Immature natural killer cell (primary cell): ENCODE measurements at regions not wholly inside any gene's neighbourhood (a gene's known extent, or its start where the extent isn't known, plus 50 kb on each side); places are given as distances from the start of the nearest gene placed in this dataset.

Experiments used
- DNase-seq, 3 donors: peaks; one replicate each; pipeline ENCODE4 v3.0.0; 2022; ENCODE audit warnings: mixed read lengths in 1 of 3
- H3K27ac Mint-ChIP-seq, 6 donors: one replicate each; pipeline ENCODE4 v1.8.0; 2020; ENCODE audit warnings: mixed read lengths in 6 of 6, mild to moderate bottlenecking in 5 of 6, inconsistent platforms in 4 of 6, moderate library complexity in 3 of 6
- H3K27me3 Mint-ChIP-seq, 3 donors: one replicate each; pipeline ENCODE4 v1.8.0; 2020 to 2021; ENCODE audit warnings: low read depth in 3 of 3, mild to moderate bottlenecking in 3 of 3, mixed read lengths in 3 of 3, moderate library complexity in 3 of 3, inconsistent platforms in 1 of 3
- H3K36me3 Mint-ChIP-seq, 3 donors: one replicate each; pipeline ENCODE4 v1.8.0; 2020; ENCODE audit warnings: mixed read lengths in 3 of 3, inconsistent platforms in 2 of 3, mild to moderate bottlenecking in 2 of 3
- H3K4me1 Mint-ChIP-seq, 2 donors: one replicate each; pipeline ENCODE4 v1.8.0; 2020; ENCODE audit warnings: inconsistent platforms in 2 of 2, mild to moderate bottlenecking in 2 of 2, mixed read lengths in 2 of 2, moderate library complexity in 1 of 2
- H3K4me3 Mint-ChIP-seq, 5 donors: one replicate each; pipeline ENCODE4 v1.8.0; 2020; ENCODE audit warnings: mild to moderate bottlenecking in 5 of 5, mixed read lengths in 5 of 5, inconsistent platforms in 3 of 5, moderate library complexity in 3 of 5
- H3K9me3 Mint-ChIP-seq, 6 donors: one replicate each; pipeline ENCODE4 v1.8.0; 2020; ENCODE audit warnings: mild to moderate bottlenecking in 6 of 6, mixed read lengths in 6 of 6, inconsistent platforms in 4 of 6, moderate library complexity in 3 of 6

DNA sequence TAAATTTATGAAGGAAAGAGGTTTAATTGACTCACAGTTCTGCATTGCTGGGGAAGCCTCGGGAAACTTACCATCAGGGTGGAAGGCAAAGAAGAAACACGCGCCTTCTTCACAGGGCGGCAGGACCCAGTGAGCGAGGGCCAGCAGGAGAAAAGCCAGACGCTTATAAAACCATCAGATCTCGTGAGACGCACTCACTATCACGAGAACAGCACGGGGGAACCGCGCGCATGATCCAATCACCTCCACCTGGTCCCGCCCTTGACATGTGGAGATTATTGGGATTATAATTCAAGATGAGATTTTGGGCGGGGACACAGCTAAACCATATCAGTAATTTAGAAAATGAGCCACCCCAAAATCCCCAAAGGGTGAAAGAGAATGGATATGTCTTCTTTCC lies 187.1 kb downstream of the RAP2A start:
- no peak overlapping the region for H3K27ac Mint-ChIP-seq
- no peak for DNase-seq
- H3K9me3 Mint-ChIP-seq, result peaks cover 0 to 2% (median 0%) of the 10 kb centered on the region in 6 donors
- H3K4me3 Mint-ChIP-seq, result no peak overlapping the region
- no peaks in the 10 kb centered on the region for H3K36me3 Mint-ChIP-seq
- H3K27me3 Mint-ChIP-seq, result peaks cover 0 to 2% (median 1%) of the 10 kb centered on the region in 3 donors
- H3K4me1 Mint-ChIP-seq, result peaks cover 0 to 1% of the 10 kb centered on the region in 2 donors

- no peak overlapping the region for H3K27ac Mint-ChIP-seq
- H3K4me1 Mint-ChIP-seq, result peaks cover 0 to 1% of the 10 kb centered on the region in 2 donors
- peaks cover 0 to 2% (median 1%) of the 10 kb centered on the region in 3 donors for H3K27me3 Mint-ChIP-seq
- peaks cover 0 to 2% (median 0%) of the 10 kb centered on the region in 6 donors for H3K9me3 Mint-ChIP-seq
- H3K4me3 Mint-ChIP-seq, result no peak overlapping the region
- no peaks in the 10 kb centered on the region for H3K36me3 Mint-ChIP-seq
- no peak for DNase-seq
These were observed 187.7 kb downstream of the RAP2A start for GRCh38 chr13:97621631-97622030.

DNA sequence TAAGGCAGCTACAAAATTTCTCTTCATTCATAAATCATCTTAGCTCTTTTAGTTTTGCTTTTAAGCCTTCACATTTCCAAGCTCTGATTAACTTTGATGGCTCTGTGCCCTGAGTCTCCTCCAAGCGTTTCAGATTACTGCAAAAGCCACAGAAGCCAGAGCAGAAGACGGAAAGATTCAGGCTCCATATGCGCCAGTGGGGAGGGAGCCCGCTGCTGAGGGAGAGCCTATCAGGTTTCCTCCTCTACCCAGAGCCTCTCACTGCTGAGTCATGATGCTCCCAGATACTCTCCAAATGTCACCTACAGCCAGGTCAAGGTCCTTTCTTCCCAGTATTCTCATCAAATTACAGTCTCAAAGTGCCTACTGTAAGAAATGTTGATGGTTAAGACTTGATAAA lies 193.6 kb downstream of the RAP2A start:
- Mint-ChIP-seq H3K27me3 (peaks cover 0 to 1% (median 0%) of the 10 kb centered on the region in 3 donors), H3K9me3 (peaks cover 0 to 6% (median 0%) of the 10 kb centered on the region in 6 donors), H3K36me3 (no peaks in the 10 kb centered on the region), H3K4me1 (no peaks in the 10 kb centered on the region), H3K27ac (no peak overlapping the region), H3K4me3 (no peak overlapping the region)
- DNase-seq, result no peak

- peaks cover 0 to 1% (median 0%) of the 10 kb centered on the region in 3 donors for H3K27me3 Mint-ChIP-seq
- no peak overlapping the region for H3K4me3 Mint-ChIP-seq
- no peak for DNase-seq
- no peaks in the 10 kb centered on the region for H3K4me1 Mint-ChIP-seq
- no peak overlapping the region for H3K27ac Mint-ChIP-seq
- peaks cover 0 to 4% (median 0%) of the 10 kb centered on the region in 6 donors for H3K9me3 Mint-ChIP-seq
- no peaks in the 10 kb centered on the region for H3K36me3 Mint-ChIP-seq
These were observed 195.8 kb downstream of the RAP2A start for GRCh38 chr13:97629601-97630272.

- no peak for DNase-seq
- peaks cover 0 to 4% (median 0%) of the 10 kb centered on the region in 6 donors for H3K9me3 Mint-ChIP-seq
- H3K27ac Mint-ChIP-seq, result peak overlapping the region in 1 of 6 donors; percentile 24
- no peaks in the 10 kb centered on the region for H3K4me1 Mint-ChIP-seq
- H3K4me3 Mint-ChIP-seq, result no peak overlapping the region
- no peaks in the 10 kb centered on the region for H3K36me3 Mint-ChIP-seq
- H3K27me3 Mint-ChIP-seq, result no peaks in the 10 kb centered on the region
These were observed 196.8 kb downstream of the RAP2A start for GRCh38 chr13:97630725-97631124.

GRCh38 chr13:97631158-97631557 lies 197.2 kb downstream of the RAP2A start:
- Mint-ChIP-seq H3K4me1 (no peaks in the 10 kb centered on the region), H3K27ac (no peak overlapping the region), H3K27me3 (no peaks in the 10 kb centered on the region), H3K36me3 (no peaks in the 10 kb centered on the region), H3K9me3 (peaks cover 0 to 4% (median 0%) of the 10 kb centered on the region in 6 donors), H3K4me3 (no peak overlapping the region)
- peak in 1 of 3 donors; percentile 9 for DNase-seq

- Mint-ChIP-seq H3K36me3 (no peaks in the 10 kb centered on the region), H3K4me3 (no peak overlapping the region), H3K27me3 (peaks cover 0 to 4% (median 0%) of the 10 kb centered on the region in 3 donors), H3K27ac (no peak overlapping the region), H3K4me1 (no peaks in the 10 kb centered on the region), H3K9me3 (no peaks in the 10 kb centered on the region)
- no peak for DNase-seq
These were observed 205.3 kb downstream of the RAP2A start for GRCh38 chr13:97639236-97639635.

GRCh38 chr13:97640268-97640667 lies 206.3 kb downstream of the RAP2A start:
- H3K4me3 Mint-ChIP-seq, result no peak overlapping the region
- H3K27me3 Mint-ChIP-seq, result peaks cover 0 to 4% (median 0%) of the 10 kb centered on the region in 3 donors
- H3K36me3 Mint-ChIP-seq, result no peaks in the 10 kb centered on the region
- no peak overlapping the region for H3K27ac Mint-ChIP-seq
- H3K9me3 Mint-ChIP-seq, result no peaks in the 10 kb centered on the region
- DNase-seq, result no peak
- H3K4me1 Mint-ChIP-seq, result no peaks in the 10 kb centered on the region

DNA sequence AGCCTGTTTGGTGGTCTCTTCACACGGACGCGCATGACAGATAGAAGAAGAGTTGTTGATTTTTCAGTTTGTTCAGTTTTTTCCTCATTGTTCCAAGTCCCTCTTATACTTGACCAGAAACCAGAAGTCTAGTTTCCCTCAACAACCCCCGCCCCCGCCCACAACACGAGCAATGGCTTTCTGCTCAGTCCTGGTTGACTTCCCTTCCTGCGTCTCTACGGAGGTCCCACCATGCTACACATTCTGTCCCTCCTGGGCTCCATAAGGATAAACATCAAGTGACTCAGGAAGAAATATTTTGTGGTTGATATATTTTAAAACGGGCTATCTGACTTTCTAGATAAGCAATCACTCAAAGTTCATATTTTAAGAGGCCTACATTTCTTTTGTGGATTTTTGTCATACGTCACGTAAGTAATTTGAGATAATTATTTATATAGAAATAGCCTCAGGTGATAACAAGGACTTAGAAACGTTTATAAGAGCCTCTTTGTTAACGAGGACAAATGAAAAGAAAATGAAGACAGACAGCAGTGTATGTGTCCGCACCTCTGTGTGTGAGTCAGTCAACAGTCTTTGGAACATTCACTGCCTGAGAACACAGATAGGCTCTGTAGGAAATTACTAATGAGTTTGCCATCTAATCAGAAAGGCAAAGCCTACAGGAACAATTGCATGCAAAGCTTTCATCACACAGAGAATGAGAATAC lies 214.4 kb downstream of the RAP2A start:
- H3K36me3 Mint-ChIP-seq, result no peaks in the 10 kb centered on the region
- H3K27ac Mint-ChIP-seq, result no peak overlapping the region
- DNase-seq, result no peak
- peaks cover 0 to 3% (median 0%) of the 10 kb centered on the region in 3 donors for H3K27me3 Mint-ChIP-seq
- no peaks in the 10 kb centered on the region for H3K4me1 Mint-ChIP-seq
- H3K4me3 Mint-ChIP-seq, result no peak overlapping the region
- peaks cover 0 to 4% (median 0%) of the 10 kb centered on the region in 6 donors for H3K9me3 Mint-ChIP-seq

- H3K27me3 Mint-ChIP-seq, result peaks cover 0 to 3% (median 0%) of the 10 kb centered on the region in 3 donors
- no peaks in the 10 kb centered on the region for H3K4me1 Mint-ChIP-seq
- no peak for DNase-seq
- no peaks in the 10 kb centered on the region for H3K36me3 Mint-ChIP-seq
- no peak overlapping the region for H3K27ac Mint-ChIP-seq
- H3K9me3 Mint-ChIP-seq, result peaks cover 0 to 4% (median 0%) of the 10 kb centered on the region in 6 donors
- H3K4me3 Mint-ChIP-seq, result no peak overlapping the region
These were observed 214.9 kb downstream of the RAP2A start for GRCh38 chr13:97648881-97649224.

DNA sequence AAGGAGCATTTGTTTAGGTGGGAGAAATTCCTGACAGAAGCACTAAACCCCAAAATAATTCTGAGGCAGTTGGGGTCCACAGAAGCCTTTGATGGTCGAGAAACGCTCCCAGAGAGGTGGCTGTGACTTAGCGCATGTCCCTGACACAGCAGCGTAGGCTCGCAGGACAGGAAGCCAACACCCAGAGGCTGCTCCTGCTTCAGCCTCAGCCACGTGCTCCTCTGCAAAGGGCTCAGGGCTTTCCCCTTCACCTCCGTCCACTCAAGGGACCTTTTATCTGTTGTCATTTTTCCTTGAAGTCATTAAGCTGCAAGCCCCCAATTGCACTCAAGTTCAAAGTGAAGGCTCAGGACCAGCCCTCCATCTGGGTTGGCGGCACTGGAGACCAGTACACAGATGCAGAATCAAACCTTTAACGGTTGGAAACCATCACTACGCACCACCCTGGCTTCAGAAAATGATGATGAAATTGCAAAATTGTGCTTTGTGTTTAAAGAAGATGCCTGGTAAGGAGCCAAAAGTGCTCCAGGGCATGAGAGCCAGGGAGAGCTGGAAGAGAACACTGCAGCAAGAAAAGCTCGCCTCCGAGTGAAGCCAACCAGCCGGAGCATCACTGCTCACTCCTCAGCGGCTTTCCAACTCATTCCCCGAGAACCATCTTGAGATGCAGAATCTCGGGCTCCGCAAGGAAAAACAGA lies 219.6 kb downstream of the RAP2A start:
- Mint-ChIP-seq H3K4me1 (no peaks in the 10 kb centered on the region), H3K27ac (no peak overlapping the region), H3K9me3 (peaks cover 0 to 4% (median 0%) of the 10 kb centered on the region in 6 donors), H3K27me3 (peaks cover 0 to 3% (median 0%) of the 10 kb centered on the region in 3 donors), H3K4me3 (no peak overlapping the region), H3K36me3 (no peaks in the 10 kb centered on the region)
- DNase-seq, result no peak

- H3K36me3 Mint-ChIP-seq, result no peaks in the 10 kb centered on the region
- peaks cover 0 to 3% (median 0%) of the 10 kb centered on the region in 3 donors for H3K27me3 Mint-ChIP-seq
- H3K9me3 Mint-ChIP-seq, result peaks cover 0 to 4% (median 0%) of the 10 kb centered on the region in 6 donors
- no peak overlapping the region for H3K4me3 Mint-ChIP-seq
- DNase-seq, result no peak
- H3K4me1 Mint-ChIP-seq, result no peaks in the 10 kb centered on the region
- H3K27ac Mint-ChIP-seq, result no peak overlapping the region
These were observed 220.3 kb downstream of the RAP2A start for GRCh38 chr13:97654236-97654635.

DNA sequence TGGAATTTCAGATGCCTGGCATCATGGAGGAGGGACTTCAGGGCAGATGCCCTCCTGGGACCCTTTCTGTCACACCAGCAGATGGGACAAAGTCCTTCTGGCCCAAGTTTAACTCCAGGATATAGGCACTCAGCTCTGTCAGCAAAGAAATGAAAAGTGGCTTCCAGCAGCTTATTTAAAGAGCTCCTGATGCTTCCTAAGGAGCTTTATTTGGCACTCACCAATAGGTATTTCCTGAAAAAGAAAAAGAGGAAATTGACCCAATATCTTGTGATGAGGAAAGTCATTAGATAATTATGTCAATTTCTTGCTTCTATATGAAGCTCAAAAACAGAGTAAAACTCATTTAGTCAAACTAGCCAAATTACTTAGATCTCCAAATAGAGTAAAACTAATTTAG lies 224.6 kb downstream of the RAP2A start:
- H3K36me3 Mint-ChIP-seq, result no peaks in the 10 kb centered on the region
- no peaks in the 10 kb centered on the region for H3K9me3 Mint-ChIP-seq
- peaks cover 0 to 2% (median 0%) of the 10 kb centered on the region in 3 donors for H3K27me3 Mint-ChIP-seq
- H3K27ac Mint-ChIP-seq, result no peak overlapping the region
- DNase-seq, result no peak
- no peaks in the 10 kb centered on the region for H3K4me1 Mint-ChIP-seq
- no peak overlapping the region for H3K4me3 Mint-ChIP-seq

- H3K27me3 Mint-ChIP-seq, result peaks cover 0 to 5% (median 0%) of the 10 kb centered on the region in 3 donors
- peak in 2 of 3 donors; percentile 4 to 45 for DNase-seq
- no peaks in the 10 kb centered on the region for H3K4me1 Mint-ChIP-seq
- no peak overlapping the region for H3K27ac Mint-ChIP-seq
- H3K4me3 Mint-ChIP-seq, result no peak overlapping the region
- no peaks in the 10 kb centered on the region for H3K9me3 Mint-ChIP-seq
- no peaks in the 10 kb centered on the region for H3K36me3 Mint-ChIP-seq
These were observed 225.6 kb downstream of the RAP2A start for GRCh38 chr13:97659602-97660001.
